ENCODE measurements at regions not wholly inside any gene's neighbourhood (a gene's known extent, or its start where the extent isn't known, plus 50 kb on each side); places are given as distances from the start of the nearest gene placed in this dataset.

GRCh38 chrX:33465137-33465536 is 253.8 kb upstream of the DMD start:
- no peak for DNase-seq

- no peak for DNase-seq
Observed at GRCh38 chrX:33457102-33457501, 245.8 kb upstream of the DMD start.

GRCh38 chrX:33447285-33447684 is 235.9 kb upstream of the DMD start:
- DNase-seq = no peak

- peak; percentile 46 for DNase-seq
Observed at GRCh38 chrX:33434256-33435092, 223.1 kb upstream of the DMD start.

- no peak for DNase-seq
Observed at GRCh38 chrX:33416273-33416805, 205.0 kb upstream of the DMD start.

- no peak for DNase-seq
Observed at GRCh38 chrX:33415459-33415858, 204.1 kb upstream of the DMD start.

- DNase-seq = no peak
Observed at GRCh38 chrX:33385546-33385945, 174.2 kb upstream of the DMD start.

GRCh38 chrX:33379839-33380238 is 168.5 kb upstream of the DMD start:
- DNase-seq = no peak

- no peak for DNase-seq
Observed at GRCh38 chrX:33357606-33358005, 146.3 kb upstream of the DMD start.

- DNase-seq = no peak
Observed at GRCh38 chrX:33339219-33339618, 127.9 kb upstream of the DMD start.

GRCh38 chrX:33336783-33337182 is 125.4 kb upstream of the DMD start:
- no peak for DNase-seq

- no peak for DNase-seq
Observed at GRCh38 chrX:33333271-33333670, 121.9 kb upstream of the DMD start.

GRCh38 chrX:33330798-33331197 is 119.4 kb upstream of the DMD start:
- no peak for DNase-seq

GRCh38 chrX:33324099-33324498 is 112.8 kb upstream of the DMD start:
- no peak for DNase-seq

GRCh38 chrX:33307911-33308354 is 96.6 kb upstream of the DMD start:
- no peak for DNase-seq

GRCh38 chrX:33298622-33299021 is 87.3 kb upstream of the DMD start:
- no peak for DNase-seq

- DNase-seq = no peak
Observed at GRCh38 chrX:33285550-33285949, 74.2 kb upstream of the DMD start.

GRCh38 chrX:33277046-33277445 is 65.7 kb upstream of the DMD start:
- no peak for DNase-seq

GRCh38 chrX:33273535-33273934 is 62.2 kb upstream of the DMD start:
- DNase-seq = no peak

GRCh38 chrX:33272986-33273385 is 61.6 kb upstream of the DMD start:
- no peak for DNase-seq

Data from renal pelvis (tissue), 1 donor.